Mesenchymal stem cell (in vitro differentiated cells and primary cell): ENCODE measurements at regions not wholly inside any gene's neighbourhood (a gene's known extent, or its start where the extent isn't known, plus 50 kb on each side); places are given as distances from the start of the nearest gene placed in this dataset.
A peak's percentile ranks its signal among the peaks of the same experiment; 100 is the strongest.

Experiments
- DNase-seq: peaks from one replicate; pipeline ENCODE4 v3.0.0-alpha.2; 2013
- H2AFZ ChIP-seq: one replicate; pipeline ENCODE4 v1.6.1; 2013; ENCODE audit warnings: low read depth, mild to moderate bottlenecking, control low read depth, inconsistent platforms, low read length, moderate library complexity
- H2AK5ac ChIP-seq: 2 replicates; pipeline ENCODE4 v1.6.1; 2013; ENCODE audit warnings: low read length, moderate library complexity, mild to moderate bottlenecking, inconsistent platforms; ENCODE audit not compliant: severe bottlenecking
- H2BK120ac ChIP-seq: one replicate; pipeline ENCODE4 v1.6.1; 2013; ENCODE audit warnings: low read depth, mild to moderate bottlenecking, inconsistent platforms, low read length, moderate library complexity
- H2BK12ac ChIP-seq, 2 experiments: one replicate each; pipeline ENCODE4 v1.6.1; 2013; ENCODE audit warnings: inconsistent platforms in 2 of 2, low read length in 2 of 2, mild to moderate bottlenecking in 2 of 2, moderate library complexity in 2 of 2, control low read depth in 1 of 2
- H2BK15ac ChIP-seq: one replicate; pipeline ENCODE4 v1.6.1; 2013; ENCODE audit warnings: mild to moderate bottlenecking, low read depth, inconsistent platforms; ENCODE audit not compliant: poor library complexity, severe bottlenecking
- H2BK5ac ChIP-seq: 2 replicates; pipeline ENCODE4 v1.6.1; 2013; ENCODE audit warnings: low read depth, mild to moderate bottlenecking, low read length, control low read depth, inconsistent platforms; ENCODE audit not compliant: poor library complexity, severe bottlenecking
- H3K14ac ChIP-seq, 2 experiments: one replicate each; pipeline ENCODE4 v1.6.1; 2013; ENCODE audit warnings: inconsistent platforms in 2 of 2, low read length in 2 of 2, control low read depth in 1 of 2, mild to moderate bottlenecking in 1 of 2, moderate library complexity in 1 of 2
- H3K18ac ChIP-seq, 2 experiments: one replicate each; pipeline ENCODE4 v1.6.1; 2013; ENCODE audit warnings: inconsistent platforms in 2 of 2, low read length in 2 of 2, control low read depth in 1 of 2, low read depth in 1 of 2, mild to moderate bottlenecking in 1 of 2
- H3K23ac ChIP-seq, 2 experiments: one replicate each; pipeline ENCODE4 v1.6.1; 2013; ENCODE audit warnings: inconsistent platforms in 2 of 2, low read length in 2 of 2, mild to moderate bottlenecking in 2 of 2, moderate library complexity in 2 of 2, control low read depth in 1 of 2
- H3K27ac ChIP-seq: 2 replicates; pipeline ENCODE4 v1.5.1; 2013; ENCODE audit warnings: mild to moderate bottlenecking, moderate library complexity, low read length, control low read depth, inconsistent platforms; ENCODE audit not compliant: poor library complexity, severe bottlenecking
- H3K27me3 ChIP-seq, 2 experiments: 2 replicates each; pipeline versions ENCODE4 v1.6.1 to v1.7.0; 2013; ENCODE audit warnings: low read length in 2 of 2, mild to moderate bottlenecking in 2 of 2, moderate library complexity in 2 of 2, control low read depth in 1 of 2, inconsistent platforms in 1 of 2; ENCODE audit not compliant: control insufficient read depth in 1 of 2, insufficient read depth in 1 of 2
- H3K36me3 ChIP-seq, 2 experiments: 2 replicates each; pipeline versions ENCODE4 v1.6.1 to v1.7.0; 2013; ENCODE audit warnings: low read length in 2 of 2, control low read depth in 1 of 2, inconsistent platforms in 1 of 2, low read depth in 1 of 2, mild to moderate bottlenecking in 1 of 2; ENCODE audit not compliant: insufficient read depth in 2 of 2, control insufficient read depth in 1 of 2
- H3K4ac ChIP-seq, 2 experiments: one replicate each; pipeline ENCODE4 v1.6.1; 2013; ENCODE audit warnings: inconsistent platforms in 2 of 2, low read length in 2 of 2, mild to moderate bottlenecking in 2 of 2, moderate library complexity in 2 of 2, control low read depth in 1 of 2, low read depth in 1 of 2
- H3K4me1 ChIP-seq: 2 replicates; pipeline ENCODE4 v1.6.1; 2013; ENCODE audit warnings: low read depth, low read length, control low read depth; ENCODE audit not compliant: control insufficient read depth, insufficient read depth
- H3K4me2 ChIP-seq: 2 replicates; pipeline ENCODE4 v1.6.1; 2013; ENCODE audit warnings: low read length, mild to moderate bottlenecking, inconsistent platforms; ENCODE audit not compliant: poor library complexity, severe bottlenecking
- H3K4me3 ChIP-seq, 2 experiments: 2 replicates each; pipeline versions ENCODE4 v1.5.1 to v1.7.0; 2013; ENCODE audit warnings: low read length in 2 of 2, mild to moderate bottlenecking in 2 of 2, control low read depth in 1 of 2, low read depth in 1 of 2; ENCODE audit not compliant: insufficient read depth in 1 of 2
- H3K79me1 ChIP-seq: replicated peaks from 2 replicates; pipeline ENCODE4 v1.6.1; 2013; ENCODE audit warnings: mild to moderate bottlenecking, control low read depth, low read length, inconsistent platforms; ENCODE audit not compliant: poor library complexity, severe bottlenecking
- H3K9ac ChIP-seq: 2 replicates; pipeline ENCODE4 v1.7.0; 2013; ENCODE audit warnings: mild to moderate bottlenecking, low read length, moderate library complexity
- H3K9me3 ChIP-seq: 2 replicates; pipeline ENCODE4 v1.7.0; 2013; ENCODE audit warnings: mild to moderate bottlenecking, low read length; ENCODE audit not compliant: control insufficient read depth
- H4K8ac ChIP-seq: one replicate; pipeline ENCODE4 v1.6.1; 2013; ENCODE audit warnings: inconsistent platforms, mild to moderate bottlenecking, low read length, moderate library complexity
- H4K91ac ChIP-seq: one replicate; pipeline ENCODE4 v1.6.1; 2013; ENCODE audit warnings: mild to moderate bottlenecking, low read length, inconsistent platforms
- WGBS: methylation state at CpG from one replicate; pipeline ENCODE4 v1.1.7; 2013; ENCODE audit warnings: mixed read lengths; 5-methylcytosine and 5-hydroxymethylcytosine counted together

DNA sequence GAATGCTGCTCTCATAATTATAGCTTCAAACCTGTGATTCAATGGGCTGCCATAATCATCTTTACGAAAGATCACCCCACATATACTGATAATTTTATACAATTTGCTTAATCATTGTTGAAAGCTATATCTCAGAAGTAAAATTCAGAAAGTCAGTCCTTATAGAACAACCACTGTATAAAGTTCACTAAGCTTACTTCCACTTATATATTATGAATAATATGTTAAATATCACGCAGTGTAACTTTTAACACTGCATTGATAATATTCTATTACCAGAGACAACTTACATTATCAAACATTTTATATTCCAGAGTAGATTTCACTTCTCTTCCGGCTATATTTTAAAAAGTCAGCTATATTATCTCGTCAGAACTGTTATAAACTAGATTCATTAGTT, 550.1 kb upstream of the PCDH20 start:
- Histone ChIP-seq H2AK5ac (no peak overlapping the region), H2BK120ac (no peak overlapping the region), H3K9me3 (no peaks in the 10 kb centered on the region), H3K27ac (no peak overlapping the region), H3K9ac (no peak overlapping the region), H2BK5ac (no peak overlapping the region), H4K91ac (no peak overlapping the region), H2BK15ac (no peak overlapping the region), H3K14ac (no peak overlapping the region), H3K36me3 (no peaks in the 10 kb centered on the region), H2AFZ (no peak overlapping the region), H3K79me1 (no peaks in the 10 kb centered on the region), H2BK12ac (no peak overlapping the region), H3K4me3 (no peak overlapping the region), H3K4me2 (no peak overlapping the region), H3K4me1 (no peaks in the 10 kb centered on the region), H3K27me3 (no peaks in the 10 kb centered on the region), H3K18ac (no peak overlapping the region), H3K23ac (no peak overlapping the region), H4K8ac (no peak overlapping the region), H3K4ac (no peak overlapping the region)
- 69% methylated on average over 2 of the region's 4 CpGs for WGBS
- no peak for DNase-seq

DNA sequence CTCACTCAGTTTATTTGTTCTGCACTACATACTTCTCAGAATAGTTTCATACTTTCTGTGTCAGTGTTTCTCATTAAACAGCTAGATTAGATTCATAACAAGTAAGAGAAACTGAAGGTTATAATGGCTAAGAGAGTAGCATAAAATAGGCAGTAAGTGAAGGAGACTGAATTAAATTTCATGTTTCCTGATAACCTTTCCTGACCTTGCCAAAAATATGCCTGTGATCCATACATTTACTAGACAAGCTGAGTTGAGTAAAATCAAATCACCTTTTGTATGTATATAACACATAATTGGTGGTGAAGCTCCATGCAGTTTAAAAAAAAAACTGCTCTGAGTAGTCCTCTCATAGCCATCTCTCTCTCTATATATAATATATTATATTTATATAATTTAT, 545.3 kb upstream of the PCDH20 start:
- no peak overlapping the region for H3K14ac ChIP-seq
- no peak overlapping the region for H2BK12ac ChIP-seq
- no peaks in the 10 kb centered on the region for H3K4me1 ChIP-seq
- H3K9ac ChIP-seq: no peak overlapping the region
- H3K27me3 ChIP-seq: no peaks in the 10 kb centered on the region
- no peak overlapping the region for H2BK5ac ChIP-seq
- no peak overlapping the region for H2BK15ac ChIP-seq
- DNase-seq: no peak
- no peak overlapping the region for H2AK5ac ChIP-seq
- H3K36me3 ChIP-seq: no peaks in the 10 kb centered on the region
- H3K9me3 ChIP-seq: no peaks in the 10 kb centered on the region
- H3K4me3 ChIP-seq: no peak overlapping the region
- H4K91ac ChIP-seq: no peak overlapping the region
- H3K27ac ChIP-seq: no peak overlapping the region
- H2AFZ ChIP-seq: no peak overlapping the region
- H3K23ac ChIP-seq: no peak overlapping the region
- H3K4me2 ChIP-seq: no peak overlapping the region
- no peak overlapping the region for H3K4ac ChIP-seq
- H2BK120ac ChIP-seq: no peak overlapping the region
- H3K79me1 ChIP-seq: no peaks in the 10 kb centered on the region
- H4K8ac ChIP-seq: no peak overlapping the region
- no peak overlapping the region for H3K18ac ChIP-seq

GRCh38 chr13:61954092-61954491, 538.4 kb upstream of the PCDH20 start:
- 17% methylated on average over 2 of the region's 3 CpGs for WGBS
- H3K4ac ChIP-seq: no peak overlapping the region
- no peak overlapping the region for H3K18ac ChIP-seq
- H2AFZ ChIP-seq: no peak overlapping the region
- H3K9ac ChIP-seq: no peak overlapping the region
- no peaks in the 10 kb centered on the region for H3K27me3 ChIP-seq
- no peak overlapping the region for H3K4me3 ChIP-seq
- no peaks in the 10 kb centered on the region for H3K36me3 ChIP-seq
- peak; percentile 18 for DNase-seq
- H3K79me1 ChIP-seq: no peaks in the 10 kb centered on the region
- no peak overlapping the region for H3K14ac ChIP-seq
- no peak overlapping the region for H3K23ac ChIP-seq
- H4K91ac ChIP-seq: no peak overlapping the region
- H2BK5ac ChIP-seq: no peak overlapping the region
- no peak overlapping the region for H2BK12ac ChIP-seq
- no peak overlapping the region for H4K8ac ChIP-seq
- H2AK5ac ChIP-seq: no peak overlapping the region
- H2BK15ac ChIP-seq: no peak overlapping the region
- no peaks in the 10 kb centered on the region for H3K9me3 ChIP-seq
- H2BK120ac ChIP-seq: no peak overlapping the region
- H3K27ac ChIP-seq: no peak overlapping the region
- H3K4me1 ChIP-seq: no peaks in the 10 kb centered on the region
- H3K4me2 ChIP-seq: no peak overlapping the region

DNA sequence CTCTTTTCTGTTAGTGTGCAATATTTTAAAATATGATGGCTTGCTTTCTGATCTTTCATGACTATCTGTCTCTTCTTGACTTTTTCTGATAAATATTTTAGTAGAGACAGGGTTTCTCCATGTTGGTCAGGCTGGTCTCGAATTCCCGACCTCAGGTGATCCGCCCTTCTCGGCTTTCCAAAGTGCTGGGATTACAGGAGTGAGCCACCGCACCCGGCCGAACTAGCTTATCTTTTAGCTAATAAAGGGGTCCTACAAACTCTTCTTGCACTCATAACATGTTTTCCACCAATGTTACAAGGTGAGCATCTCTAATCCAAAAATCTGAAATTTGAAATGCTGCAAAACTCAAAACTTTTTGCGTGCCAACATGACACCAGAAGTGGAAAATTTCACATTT, 535.2 kb upstream of the PCDH20 start:
- H3K9ac ChIP-seq: no peak overlapping the region
- no peak overlapping the region for H2BK120ac ChIP-seq
- no peak overlapping the region for H3K4me2 ChIP-seq
- H2AK5ac ChIP-seq: no peak overlapping the region
- no peak overlapping the region for H2AFZ ChIP-seq
- H3K4me1 ChIP-seq: no peaks in the 10 kb centered on the region
- no peak for DNase-seq
- H2BK5ac ChIP-seq: no peak overlapping the region
- WGBS: 89% methylated on average over 8 of the region's 8 CpGs
- H3K14ac ChIP-seq: no peak overlapping the region
- no peak overlapping the region for H2BK15ac ChIP-seq
- H4K91ac ChIP-seq: no peak overlapping the region
- H4K8ac ChIP-seq: no peak overlapping the region
- no peak overlapping the region for H3K27ac ChIP-seq
- H3K4ac ChIP-seq: no peak overlapping the region
- no peaks in the 10 kb centered on the region for H3K27me3 ChIP-seq
- H3K4me3 ChIP-seq: no peak overlapping the region
- H2BK12ac ChIP-seq: no peak overlapping the region
- H3K9me3 ChIP-seq: no peaks in the 10 kb centered on the region
- H3K18ac ChIP-seq: no peak overlapping the region
- no peak overlapping the region for H3K23ac ChIP-seq
- no peaks in the 10 kb centered on the region for H3K79me1 ChIP-seq
- H3K36me3 ChIP-seq: no peaks in the 10 kb centered on the region
